ENCODE measurements at regions not wholly inside any gene's neighbourhood (a gene's known extent, or its start where the extent isn't known, plus 50 kb on each side); places are given as distances from the start of the nearest gene placed in this dataset.

- WGBS, 3 donors = 79 to 82% (median 81%) methylated on average over 9 of the region's 9 CpGs
- H3K4me1 ChIP-seq = no peaks in the 10 kb centered on the region
- no peak for ATAC-seq
- H3K27me3 ChIP-seq (ENCODE audit: insufficient read depth in 3 of 3, low read length in 2 of 3) = no peaks in the 10 kb centered on the region
- no peaks in the 10 kb centered on the region for H3K9me3 ChIP-seq
- TF ChIP-seq, protein P1, sequence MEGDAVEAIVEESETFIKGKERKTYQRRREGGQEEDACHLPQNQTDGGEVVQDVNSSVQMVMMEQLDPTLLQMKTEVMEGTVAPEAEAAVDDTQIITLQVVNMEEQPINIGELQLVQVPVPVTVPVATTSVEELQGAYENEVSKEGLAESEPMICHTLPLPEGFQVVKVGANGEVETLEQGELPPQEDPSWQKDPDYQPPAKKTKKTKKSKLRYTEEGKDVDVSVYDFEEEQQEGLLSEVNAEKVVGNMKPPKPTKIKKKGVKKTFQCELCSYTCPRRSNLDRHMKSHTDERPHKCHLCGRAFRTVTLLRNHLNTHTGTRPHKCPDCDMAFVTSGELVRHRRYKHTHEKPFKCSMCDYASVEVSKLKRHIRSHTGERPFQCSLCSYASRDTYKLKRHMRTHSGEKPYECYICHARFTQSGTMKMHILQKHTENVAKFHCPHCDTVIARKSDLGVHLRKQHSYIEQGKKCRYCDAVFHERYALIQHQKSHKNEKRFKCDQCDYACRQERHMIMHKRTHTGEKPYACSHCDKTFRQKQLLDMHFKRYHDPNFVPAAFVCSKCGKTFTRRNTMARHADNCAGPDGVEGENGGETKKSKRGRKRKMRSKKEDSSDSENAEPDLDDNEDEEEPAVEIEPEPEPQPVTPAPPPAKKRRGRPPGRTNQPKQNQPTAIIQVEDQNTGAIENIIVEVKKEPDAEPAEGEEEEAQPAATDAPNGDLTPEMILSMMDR (IDR thresholded peaks at IDR 0.05) = no peak
- DNase-seq = no peak
- H3K27ac ChIP-seq = no peak overlapping the region
- H3K4me3 ChIP-seq = no peak overlapping the region
- intact Hi-C loops (cut with DNase I) = no loop called here
- no peaks in the 10 kb centered on the region for H3K36me3 ChIP-seq (ENCODE audit: insufficient read depth in 1 of 2, low read depth in 1 of 2)
These were observed 54.7 kb upstream of the ALDH1B1 start for GRCh38 chr9:38337706-38338264.

GRCh38 chr9:38337181-38337580 is 55.3 kb upstream of the ALDH1B1 start:
- TF ChIP-seq, protein P1 (IDR thresholded peaks at IDR 0.05) = no peak
- DNase-seq (no peak), ATAC-seq (no peak)
- H3K27ac ChIP-seq = no peak overlapping the region
- H3K9me3 ChIP-seq = no peaks in the 10 kb centered on the region
- intact Hi-C loops (cut with DNase I) = no loop called here
- no peaks in the 10 kb centered on the region for H3K4me1 ChIP-seq
- no peaks in the 10 kb centered on the region for H3K27me3 ChIP-seq (ENCODE audit: insufficient read depth in 3 of 3, low read length in 2 of 3)
- H3K36me3 ChIP-seq (ENCODE audit: insufficient read depth in 1 of 2, low read depth in 1 of 2) = no peaks in the 10 kb centered on the region
- H3K4me3 ChIP-seq = no peak overlapping the region
- 65 to 76% (median 69%) methylated on average over 7 of the region's 7 CpGs for WGBS, 3 donors

GRCh38 chr9:38336341-38336740 is 56.2 kb upstream of the ALDH1B1 start:
- Histone ChIP-seq H3K4me1 (no peaks in the 10 kb centered on the region), H3K9me3 (no peaks in the 10 kb centered on the region), H3K27me3 (ENCODE audit: insufficient read depth in 3 of 3, low read length in 2 of 3) (no peaks in the 10 kb centered on the region), H3K4me3 (no peak overlapping the region), H3K27ac (no peak overlapping the region), H3K36me3 (ENCODE audit: insufficient read depth in 1 of 2, low read depth in 1 of 2) (no peaks in the 10 kb centered on the region)
- intact Hi-C loops (cut with DNase I) = no loop called here
- DNase-seq = no peak
- WGBS, 3 donors = 69 to 75% (median 70%) methylated on average over 8 of the region's 8 CpGs
- TF ChIP-seq, protein P1 (IDR thresholded peaks at IDR 0.05) = no peak
- no peak for ATAC-seq

- intact Hi-C loops (cut with DNase I) = no loop called here
- H3K27me3 ChIP-seq (ENCODE audit: insufficient read depth in 3 of 3, low read length in 2 of 3) = no peaks in the 10 kb centered on the region
- H3K9me3 ChIP-seq = no peaks in the 10 kb centered on the region
- H3K4me3 ChIP-seq = no peak overlapping the region
- no peaks in the 10 kb centered on the region for H3K4me1 ChIP-seq
- WGBS, 3 donors = 91 to 92% (median 91%) methylated on average over 1 of the region's 1 CpG
- ATAC-seq = no peak
- TF ChIP-seq, protein P1 (IDR thresholded peaks at IDR 0.05) = no peak
- no peak overlapping the region for H3K27ac ChIP-seq
- H3K36me3 ChIP-seq (ENCODE audit: insufficient read depth in 1 of 2, low read depth in 1 of 2) = no peaks in the 10 kb centered on the region
- no peak for DNase-seq
These were observed 56.8 kb upstream of the ALDH1B1 start for GRCh38 chr9:38335686-38336085.

GRCh38 chr9:38334234-38334633 is 58.3 kb upstream of the ALDH1B1 start:
- TF ChIP-seq, protein P1 (IDR thresholded peaks at IDR 0.05) = peak; percentile 23
- H3K4me1 ChIP-seq = no peaks in the 10 kb centered on the region
- H3K27me3 ChIP-seq (ENCODE audit: insufficient read depth in 3 of 3, low read length in 2 of 3) = no peaks in the 10 kb centered on the region
- H3K4me3 ChIP-seq = no peak overlapping the region
- no peaks in the 10 kb centered on the region for H3K9me3 ChIP-seq
- intact Hi-C loops (cut with DNase I) = no loop called here
- H3K27ac ChIP-seq = no peak overlapping the region
- 59 to 67% (median 59%) methylated on average over 3 of the region's 3 CpGs for WGBS, 3 donors
- no peaks in the 10 kb centered on the region for H3K36me3 ChIP-seq (ENCODE audit: insufficient read depth in 1 of 2, low read depth in 1 of 2)
- DNase-seq = no peak
- ATAC-seq = no peak
